Gastrocnemius medialis (tissue), 4 donors: ENCODE measurements at regions not wholly inside any gene's neighbourhood (a gene's known extent, or its start where the extent isn't known, plus 50 kb on each side); places are given as distances from the start of the nearest gene placed in this dataset.

ENCODE experiments used
- CTCF ChIP-seq, 5 experiments: fragments of 450-650 bp in 3 of 5; fragments of 200-600 bp in 2 of 5; sonication (generic) in 2 of 5; IDR thresholded peaks in 4 of 5; conservative IDR thresholded peaks in 1 of 5; 1 replicate in 4 of 5; 2 replicates in 1 of 5; pipeline ENCODE4 v1.5.1; 2016 to 2019; ENCODE audit warnings: antibody characterized with exemption in 5 of 5, mild to moderate bottlenecking in 3 of 5, moderate library complexity in 3 of 5
- POLR2A ChIP-seq, 2 donors: fragments of 450-650 bp; IDR thresholded peaks; one replicate each; pipeline ENCODE4 v1.6.1; 2017; ENCODE audit warnings: antibody characterized with exemption in 2 of 2, mild to moderate bottlenecking in 2 of 2, moderate library complexity in 2 of 2

GRCh38 chr18:78727877-78728783, 251.5 kb upstream of the SALL3 start:
- no peak for TF ChIP-seq POLR2A (IDR thresholded peaks at IDR 0.05)
- no peak for TF ChIP-seq CTCF (IDR thresholded peaks at IDR 0.05 in 4 of 5, conservative IDR thresholded peaks at IDR 0.05 in 1 of 5)
